ENCODE measurements at regions not wholly inside any gene's neighbourhood (a gene's known extent, or its start where the extent isn't known, plus 50 kb on each side); places are given as distances from the start of the nearest gene placed in this dataset.

- no peak for DNase-seq
Observed at GRCh38 chr13:107457686-107458085, 757.6 kb downstream of the LIG4 start.

DNA sequence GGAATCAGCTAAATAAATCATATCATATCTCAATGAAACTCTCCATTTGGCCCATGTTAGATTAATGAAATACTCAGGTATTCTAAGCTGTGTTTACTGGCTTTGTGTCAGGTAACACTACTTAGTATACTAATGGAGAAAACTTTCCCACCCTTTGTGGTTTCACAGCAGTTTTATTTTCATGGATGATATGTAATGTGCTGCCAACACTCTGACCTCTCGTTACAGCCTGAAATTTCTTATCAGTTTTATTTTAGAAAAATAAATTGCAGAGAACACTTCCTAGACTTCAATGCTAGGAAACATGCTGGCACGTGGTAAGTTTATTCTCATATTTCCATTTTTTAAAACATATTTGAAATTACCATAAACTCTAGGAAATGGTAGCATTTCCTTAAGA is 758.9 kb downstream of the LIG4 start:
- DNase-seq: no peak

GRCh38 chr13:107452833-107453232 is 762.5 kb downstream of the LIG4 start:
- DNase-seq: no peak

- no peak for DNase-seq
Observed at GRCh38 chr13:107450931-107451330, 764.4 kb downstream of the LIG4 start.

DNA sequence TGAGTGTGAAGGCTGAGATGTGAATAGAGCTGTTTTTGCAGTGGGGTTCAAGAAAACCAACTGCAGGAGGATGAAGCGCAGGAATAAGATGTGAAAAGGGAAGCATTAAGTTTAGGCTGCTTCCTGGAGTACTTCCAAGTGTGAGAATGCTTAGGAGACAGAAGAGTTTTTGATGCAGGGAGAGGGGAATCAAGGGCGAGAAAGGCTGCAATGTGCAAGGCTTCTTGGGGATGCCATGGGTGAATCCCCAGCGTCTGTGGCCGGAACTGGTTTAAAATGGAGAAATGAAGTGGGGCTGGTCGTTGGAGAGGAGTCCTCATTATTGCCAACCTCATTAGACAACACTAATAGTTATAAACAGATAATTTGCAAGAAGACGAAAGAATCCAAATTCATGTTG is 764.9 kb downstream of the LIG4 start:
- DNase-seq: no peak

- no peak for DNase-seq
Observed at GRCh38 chr13:107447591-107447990, 767.7 kb downstream of the LIG4 start.

- no peak for DNase-seq
Observed at GRCh38 chr13:107441279-107441678, 774.1 kb downstream of the LIG4 start.

GRCh38 chr13:107438251-107438650 is 777.1 kb downstream of the LIG4 start:
- no peak for DNase-seq

DNA sequence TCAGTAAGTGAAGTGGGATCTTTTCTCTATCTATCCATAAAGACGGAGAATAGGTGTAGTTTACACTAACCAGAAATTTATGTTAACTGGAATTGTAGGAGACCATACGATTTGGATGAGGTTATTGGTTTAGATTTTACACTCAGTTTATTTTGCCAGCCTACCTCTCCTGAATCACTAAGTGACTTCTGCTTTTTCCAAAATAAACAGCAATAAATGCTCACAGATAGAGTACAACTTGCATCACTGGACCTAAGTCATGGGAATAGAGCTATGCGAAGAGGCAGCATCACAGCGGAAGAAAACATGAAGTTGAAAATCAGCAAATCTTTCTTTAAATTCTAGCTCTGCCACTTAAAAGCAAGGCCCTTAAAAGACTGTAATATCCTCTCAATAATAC is 781.0 kb downstream of the LIG4 start:
- DNase-seq: no peak

- DNase-seq: no peak
Observed at GRCh38 chr13:107427536-107427935, 787.8 kb downstream of the LIG4 start.

DNA sequence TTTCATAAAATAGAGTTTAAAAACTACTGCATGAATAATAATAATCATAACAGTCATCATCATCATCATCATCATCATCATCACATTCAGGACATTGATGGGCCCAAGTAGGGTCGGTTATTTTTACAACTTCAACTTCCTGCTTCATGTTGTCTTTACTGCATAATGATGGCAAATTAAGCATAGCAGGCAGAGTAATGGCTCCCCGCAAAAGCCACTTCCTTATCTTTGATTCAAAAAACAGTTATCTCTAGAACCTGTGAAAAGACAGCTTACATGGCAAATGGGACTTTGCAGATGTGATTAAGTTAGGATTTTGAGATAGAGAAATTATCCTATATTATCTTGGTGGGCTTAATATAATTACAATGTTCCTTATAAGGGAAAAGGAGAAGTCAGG is 792.9 kb downstream of the LIG4 start:
- no peak for DNase-seq

DNA sequence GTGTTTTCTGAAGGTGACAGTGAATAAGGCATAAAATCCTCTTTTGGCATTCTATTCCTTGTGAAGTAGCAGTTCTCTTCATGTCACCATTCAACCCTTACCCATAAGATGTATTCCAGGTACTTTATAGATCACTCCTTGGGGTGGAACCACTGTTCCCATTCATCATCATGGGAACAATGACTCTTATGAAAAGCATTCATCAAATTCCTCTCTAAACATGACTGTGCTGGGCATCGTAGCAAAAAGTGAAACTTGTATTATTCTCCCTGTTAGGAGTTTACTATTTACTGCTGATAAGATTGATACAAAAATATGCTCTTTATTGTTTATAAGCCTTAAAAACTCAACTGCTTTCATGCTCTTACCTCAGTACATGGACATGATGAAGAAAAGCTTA is 793.4 kb downstream of the LIG4 start:
- no peak for DNase-seq

- no peak for DNase-seq
Observed at GRCh38 chr13:107421028-107421427, 794.3 kb downstream of the LIG4 start.

GRCh38 chr13:107413005-107413404 is 802.3 kb downstream of the LIG4 start:
- no peak for DNase-seq

- no peak for DNase-seq
Observed at GRCh38 chr13:107407074-107407473, 808.3 kb downstream of the LIG4 start.

DNA sequence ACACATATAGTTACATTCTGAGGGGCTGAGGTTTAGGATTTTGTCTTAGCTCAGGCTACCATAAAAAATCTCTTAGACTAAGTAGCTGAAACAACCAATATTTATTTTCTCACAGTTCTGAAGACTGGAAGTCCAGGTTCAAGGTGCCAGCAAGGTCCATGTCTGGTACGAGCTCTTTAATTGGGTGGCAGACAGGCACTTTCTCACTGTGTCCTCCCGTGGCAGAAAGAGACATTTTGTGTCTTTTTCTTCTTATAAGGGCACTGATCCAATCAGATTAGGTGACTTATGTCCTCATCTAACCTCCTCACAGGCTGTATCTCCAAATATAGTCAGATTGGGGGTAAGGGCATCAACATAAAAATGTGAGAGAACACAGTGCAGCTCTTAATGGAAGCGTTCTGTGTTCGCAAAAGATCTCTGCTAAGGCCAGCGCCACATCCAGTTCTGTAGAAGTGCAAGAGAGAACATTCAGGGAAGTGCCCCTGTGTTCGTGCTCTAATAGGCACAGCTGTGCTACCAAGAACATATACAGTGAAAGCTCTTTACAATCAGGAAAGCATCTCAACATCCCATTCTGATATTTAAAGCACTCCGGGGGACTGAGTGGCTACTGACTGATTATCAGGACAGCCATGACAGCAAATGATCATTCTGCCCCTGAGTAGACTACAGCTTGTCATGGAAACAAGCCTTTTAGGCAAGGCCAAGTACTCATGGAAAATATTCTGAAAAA is 819.2 kb downstream of the LIG4 start:
- no peak for DNase-seq

DNA sequence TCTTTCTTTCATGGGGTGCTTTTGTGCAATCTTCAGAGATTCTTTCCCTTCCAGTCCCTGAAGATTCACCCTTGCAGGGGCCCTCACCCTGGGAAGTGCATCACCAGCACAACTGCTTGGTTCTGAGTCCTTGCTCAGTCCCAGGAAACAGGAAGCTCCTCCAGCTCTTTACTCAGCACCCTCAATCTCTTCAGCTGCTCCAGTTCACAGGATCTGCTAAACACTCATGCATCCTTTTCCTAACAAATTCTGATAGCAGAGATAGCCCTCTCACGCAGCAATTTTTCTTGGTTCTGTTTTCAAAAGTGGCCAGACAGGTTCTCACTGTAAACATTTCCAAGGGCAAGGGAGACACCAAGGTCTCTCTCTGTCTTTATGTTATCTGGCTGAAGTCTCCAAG is 823.1 kb downstream of the LIG4 start:
- DNase-seq: no peak

- no peak for DNase-seq
Observed at GRCh38 chr13:107387525-107387924, 819.6 kb upstream of the ARGLU1 start.

GRCh38 chr13:107379407-107380155 is 811.6 kb upstream of the ARGLU1 start:
- no peak for DNase-seq

DNA sequence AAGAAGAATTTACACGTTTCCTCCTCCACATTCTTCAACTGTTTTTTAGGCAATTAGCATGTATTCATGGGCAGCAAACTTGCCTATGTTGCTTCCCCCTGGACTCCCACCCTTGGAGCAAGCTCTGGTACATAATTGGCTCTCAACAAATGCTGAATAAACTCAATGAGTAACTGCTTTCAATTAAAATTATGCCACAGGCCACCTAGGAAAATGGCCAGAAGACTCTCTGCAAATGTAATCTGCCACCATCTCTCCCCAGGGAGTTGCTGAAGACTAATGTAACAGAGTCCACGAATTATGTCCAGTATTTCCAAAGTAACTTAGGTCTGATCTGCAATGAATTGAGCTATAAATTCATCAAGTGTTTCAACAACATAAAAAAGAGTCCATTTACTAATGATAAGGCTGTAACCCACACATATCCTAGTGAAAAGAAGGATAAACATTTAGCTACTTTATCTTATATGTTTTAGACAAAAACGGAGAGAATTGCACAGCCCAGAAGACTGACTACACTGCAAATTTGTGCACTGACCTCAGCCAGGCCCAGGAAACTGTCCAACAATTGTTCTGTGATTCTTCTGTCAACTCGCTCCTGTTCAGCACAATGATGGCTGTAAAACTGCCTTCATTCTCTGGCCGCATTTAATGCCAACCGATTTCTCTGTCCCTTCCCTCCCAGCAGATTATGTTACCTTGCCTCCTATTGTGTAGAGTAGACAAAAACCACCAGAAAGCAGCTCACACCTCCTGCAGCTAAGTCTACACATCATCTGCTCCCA is 808.6 kb upstream of the ARGLU1 start:
- no peak for DNase-seq

GRCh38 chr13:107375701-107376340 is 807.9 kb upstream of the ARGLU1 start:
- no peak for DNase-seq

DNA sequence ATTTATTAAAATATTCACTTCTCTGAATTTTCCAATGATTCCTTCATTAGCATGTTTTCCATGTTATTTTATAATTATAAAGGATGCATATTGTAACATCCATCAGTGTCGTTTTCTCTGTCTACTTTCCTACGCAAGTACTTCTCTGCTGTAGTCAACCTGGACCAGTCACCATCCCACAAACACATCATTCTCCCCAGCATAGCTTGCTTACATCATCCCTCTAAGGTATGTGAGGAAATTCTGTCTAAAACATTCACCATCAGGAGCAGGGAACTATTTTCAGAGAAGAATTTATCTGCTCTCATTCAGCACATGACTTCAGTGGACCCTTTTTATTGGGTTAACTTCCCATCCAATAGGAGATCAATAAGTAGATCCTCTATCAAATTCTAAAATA is 806.1 kb upstream of the ARGLU1 start:
- DNase-seq: no peak

- no peak for DNase-seq
Observed at GRCh38 chr13:107373551-107373950, 805.6 kb upstream of the ARGLU1 start.

All from stimulated activated CD4-positive, alpha-beta T cell treated with anti-CD3 and anti-CD28 coated beads, Interleukin-4, amount 100 ng/mL, for 1 hour (primary cell).